HepG2 (cell line): ENCODE measurements at regions not wholly inside any gene's neighbourhood (a gene's known extent, or its start where the extent isn't known, plus 50 kb on each side); places are given as distances from the start of the nearest gene placed in this dataset.

Experiments
- ATAC-seq: fragments of 200-7000 bp; cut with Tn5 transposase; 3 replicates; pipeline ENCODE4 v1.9.1; 2020; ENCODE audit warnings: mild to moderate bottlenecking, moderate library complexity
- BruUV-seq: library from RNA; stranded (reverse); fragments of 400-500 nt; replicated peaks from 2 replicates; lab custom pipeline; 2021; lab: Mats Ljungman, UMichigan
- CTCF ChIA-PET: fragments of 300-600 bp; formaldehyde crosslinking; extraction: SDS; loops from one replicate; lab custom pipeline; 2021; ENCODE audit warnings: low total read pairs, inconsistent platforms, low intra/inter-chr PET ratio; lab: Yijun Ruan, JAX
- POLR2A ChIA-PET: fragments of 350-600 bp; sonication (Branson Sonifier 250); formaldehyde crosslinking; loops from one replicate; lab custom pipeline; 2020; ENCODE audit warnings: antibody characterized with exemption, inconsistent platforms; lab: Yijun Ruan, JAX
- DNase-seq: peaks from one replicate; pipeline ENCODE4 v3.0.0-alpha.2; 2015; ENCODE audit warnings: low spot score
- FAIRE-seq: peaks from 3 replicates; lab custom pipeline; 2011; peaks lifted over from hg19 to GRCh38; lab: Jason Lieb, UNC
- H2AFZ ChIP-seq: one replicate; pipeline ENCODE4 v1.6.1; 2011; ENCODE audit warnings: low read length, inconsistent platforms
- H3K27ac ChIP-seq: fragments of 300-600 bp; 3 replicates; pipeline ENCODE4 v1.8.0; 2011; ENCODE audit warnings: mixed run types, mild to moderate bottlenecking, mixed read lengths, low read length, inconsistent platforms; ENCODE audit not compliant: insufficient read depth; ENCODE audit errors: extremely low read length
- H3K27me3 ChIP-seq, 2 experiments: fragments of 200-600 bp in 1 of 2; 2 replicates in 1 of 2; 3 replicates in 1 of 2; pipeline versions ENCODE4 v1.6.0 to v1.8.0; 2011; ENCODE audit warnings: low read length in 2 of 2, mild to moderate bottlenecking in 2 of 2, moderate library complexity in 2 of 2, inconsistent platforms in 1 of 2; ENCODE audit not compliant: insufficient read depth in 2 of 2, control insufficient read depth in 1 of 2
- H3K36me3 ChIP-seq, 2 experiments: fragments of 200-600 bp in 1 of 2; replicated peaks in 1 of 2; 2 replicates in 1 of 2; 3 replicates in 1 of 2; pipeline versions ENCODE4 v1.5.1 to v1.8.0; 2011; ENCODE audit warnings: low read length in 2 of 2, inconsistent platforms in 1 of 2; ENCODE audit not compliant: insufficient read depth in 2 of 2, control insufficient read depth in 1 of 2
- H3K4me1 ChIP-seq: 2 replicates; pipeline ENCODE4 v1.5.1; 2012; ENCODE audit warnings: low read length, inconsistent platforms; ENCODE audit not compliant: insufficient read depth
- H3K4me2 ChIP-seq: 2 replicates; pipeline ENCODE4 v1.6.0; 2011; ENCODE audit warnings: low read depth, low read length, inconsistent platforms
- H3K4me3 ChIP-seq, 3 experiments: fragments of 200-600 bp in 1 of 3; sonication (generic), shearing (Covaris generic) in 1 of 3; replicated peaks in 1 of 3; 2 replicates each; pipeline ENCODE4 v1.5.1; 2011 to 2016; ENCODE audit warnings: low read length in 3 of 3, inconsistent platforms in 2 of 3, low read depth in 2 of 3, mild to moderate bottlenecking in 2 of 3, control low read depth in 1 of 3, mixed read lengths in 1 of 3; ENCODE audit not compliant: insufficient read depth in 1 of 3
- H3K79me2 ChIP-seq: one replicate; pipeline ENCODE4 v1.6.1; 2011; ENCODE audit warnings: low read length, inconsistent platforms; ENCODE audit not compliant: insufficient read depth
- H3K9ac ChIP-seq: 2 replicates; pipeline ENCODE4 v1.6.0; 2011; ENCODE audit warnings: mild to moderate bottlenecking, low read depth, low read length, inconsistent platforms; ENCODE audit not compliant: insufficient read depth
- H3K9me3 ChIP-seq: 2 replicates; pipeline ENCODE4 v1.5.1; 2012; ENCODE audit warnings: mild to moderate bottlenecking, low read length
- H4K20me1 ChIP-seq: 2 replicates; pipeline ENCODE4 v1.6.0; 2011; ENCODE audit warnings: inconsistent platforms, mild to moderate bottlenecking, low read length, moderate library complexity; ENCODE audit not compliant: insufficient read depth
- BRD4 ChIP-seq: sonication (generic); formaldehyde crosslinking; IDR thresholded peaks from 2 replicates; pipeline ENCODE4 v1.4.0; 2020; ENCODE audit warnings: missing genetic modification reagents
- ERF ChIP-seq: IDR thresholded peaks from 2 replicates; pipeline ENCODE4 v1.6.1; 2018; ENCODE audit warnings: missing biosample characterization, missing genetic modification reagents
- HDAC1 ChIP-seq: sonication (generic); formaldehyde crosslinking; IDR thresholded peaks from 2 replicates; pipeline ENCODE4 v1.5.1; 2020; ENCODE audit warnings: mild to moderate bottlenecking, missing genetic modification reagents
- HOXA9 ChIP-seq: sonication (generic); formaldehyde crosslinking; IDR thresholded peaks from 2 replicates; pipeline ENCODE4 v1.8.1; 2022; ENCODE audit warnings: missing genetic modification reagents, mild to moderate bottlenecking, moderate library complexity, borderline replicate concordance
- SAFB2 ChIP-seq: sonication (generic); formaldehyde crosslinking; IDR thresholded peaks from 2 replicates; pipeline ENCODE4 v1.5.1; 2020; ENCODE audit warnings: missing genetic modification reagents, low read depth, mild to moderate bottlenecking, borderline replicate concordance
- SKI ChIP-seq: fragments of 450-650 bp; IDR thresholded peaks from one replicate; pipeline ENCODE4 v1.6.1; 2018; ENCODE audit warnings: mild to moderate bottlenecking; ENCODE audit not compliant: partially characterized antibody
- SMYD3 ChIP-seq: sonication (generic); formaldehyde crosslinking; IDR thresholded peaks from 2 replicates; pipeline ENCODE4 v1.8.1; 2023; ENCODE audit warnings: mild to moderate bottlenecking, missing genetic modification reagents
- SP140L ChIP-seq: sonication (generic); formaldehyde crosslinking; IDR thresholded peaks from 2 replicates; pipeline ENCODE4 v1.4.0; 2020; ENCODE audit warnings: missing genetic modification reagents, borderline replicate concordance
- ZNF382 ChIP-seq: sonication (generic); formaldehyde crosslinking; IDR thresholded peaks from 2 replicates; pipeline ENCODE4 v1.5.0; 2020; ENCODE audit warnings: missing genetic modification reagents, mild to moderate bottlenecking, borderline replicate concordance
- ZNF468 ChIP-seq: sonication (generic); formaldehyde crosslinking; IDR thresholded peaks from 2 replicates; pipeline ENCODE4 v1.8.0; 2022; ENCODE audit warnings: mild to moderate bottlenecking, moderate library complexity, missing genetic modification reagents
- WGBS: methylation state at CpG from one replicate; pipeline ENCODE4 v1.1.6; 2017; ENCODE audit warnings: low lambda C conversion rate; 5-methylcytosine and 5-hydroxymethylcytosine counted together
- in situ Hi-C: cut with HindIII; loops from 2 replicates; pipeline ENCODE4 v1.10.0; 2017; ENCODE audit warnings: low pct_unique_long_range_greater_than_20kb; ENCODE audit not compliant: extremely low pct_ligation_motif_present
- intact Hi-C: fragments of 100-400 bp; cut with micrococcal nuclease; formaldehyde crosslinking; loops from one replicate; pipeline ENCODE4 v1.10.0; 2022; ENCODE audit not compliant: unreplicated experiment
- TF ChIP-seq, protein P1 (sequence below): sonication (generic); formaldehyde crosslinking; IDR thresholded peaks from 2 replicates; pipeline ENCODE4 v1.4.0; 2020; ENCODE audit warnings: missing genetic modification reagents, mild to moderate bottlenecking, borderline replicate concordance
- TF ChIP-seq, protein P2 (sequence below): sonication (generic); formaldehyde crosslinking; IDR thresholded peaks from 2 replicates; pipeline ENCODE4 v1.5.0; 2020; ENCODE audit warnings: mild to moderate bottlenecking, missing genetic modification reagents

DNA sequence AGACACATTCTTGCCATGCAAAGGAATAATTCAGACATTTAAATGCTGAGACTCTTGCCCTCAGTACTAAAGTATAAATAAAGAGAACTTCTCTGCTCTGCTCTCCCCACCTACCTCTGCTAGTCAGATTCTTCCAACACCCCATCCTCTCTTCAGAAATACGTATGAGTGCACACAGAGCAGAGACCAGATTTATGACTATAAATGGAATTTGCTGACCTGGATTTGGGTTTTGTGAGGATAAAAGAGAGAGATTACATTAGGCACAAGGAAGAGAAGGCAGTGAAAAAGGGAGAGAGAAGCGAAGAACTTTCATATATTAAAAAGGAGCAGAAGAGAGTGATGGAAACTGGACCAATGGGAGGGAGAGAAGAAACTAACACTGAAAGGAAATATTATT, 87.6 kb upstream of the EXOC1L start:
- Histone ChIP-seq H3K9me3 (no peaks in the 10 kb centered on the region), H4K20me1 (no peaks in the 10 kb centered on the region), H2AFZ (no peak overlapping the region), H3K9ac (no peak overlapping the region), H3K4me2 (no peak overlapping the region), H3K4me1 (no peaks in the 10 kb centered on the region), H3K36me3 (no peaks in the 10 kb centered on the region), H3K79me2 (no peaks in the 10 kb centered on the region)
- in situ Hi-C loops (loop anchor here (25.0 kb wide), 1 partner anchor 270 kb away; no protein-coding TSS in a partner anchor), intact Hi-C loops (loop anchor here (10.0 kb wide), 1 partner anchor 417 kb away; no protein-coding TSS in a partner anchor)
- POLR2A ChIA-PET = no interaction called here
- no peak for FAIRE-seq
- TF ChIP-seq ZNF468 (CRISPR knock-in tag) = no peak
- TF ChIP-seq, protein P1, sequence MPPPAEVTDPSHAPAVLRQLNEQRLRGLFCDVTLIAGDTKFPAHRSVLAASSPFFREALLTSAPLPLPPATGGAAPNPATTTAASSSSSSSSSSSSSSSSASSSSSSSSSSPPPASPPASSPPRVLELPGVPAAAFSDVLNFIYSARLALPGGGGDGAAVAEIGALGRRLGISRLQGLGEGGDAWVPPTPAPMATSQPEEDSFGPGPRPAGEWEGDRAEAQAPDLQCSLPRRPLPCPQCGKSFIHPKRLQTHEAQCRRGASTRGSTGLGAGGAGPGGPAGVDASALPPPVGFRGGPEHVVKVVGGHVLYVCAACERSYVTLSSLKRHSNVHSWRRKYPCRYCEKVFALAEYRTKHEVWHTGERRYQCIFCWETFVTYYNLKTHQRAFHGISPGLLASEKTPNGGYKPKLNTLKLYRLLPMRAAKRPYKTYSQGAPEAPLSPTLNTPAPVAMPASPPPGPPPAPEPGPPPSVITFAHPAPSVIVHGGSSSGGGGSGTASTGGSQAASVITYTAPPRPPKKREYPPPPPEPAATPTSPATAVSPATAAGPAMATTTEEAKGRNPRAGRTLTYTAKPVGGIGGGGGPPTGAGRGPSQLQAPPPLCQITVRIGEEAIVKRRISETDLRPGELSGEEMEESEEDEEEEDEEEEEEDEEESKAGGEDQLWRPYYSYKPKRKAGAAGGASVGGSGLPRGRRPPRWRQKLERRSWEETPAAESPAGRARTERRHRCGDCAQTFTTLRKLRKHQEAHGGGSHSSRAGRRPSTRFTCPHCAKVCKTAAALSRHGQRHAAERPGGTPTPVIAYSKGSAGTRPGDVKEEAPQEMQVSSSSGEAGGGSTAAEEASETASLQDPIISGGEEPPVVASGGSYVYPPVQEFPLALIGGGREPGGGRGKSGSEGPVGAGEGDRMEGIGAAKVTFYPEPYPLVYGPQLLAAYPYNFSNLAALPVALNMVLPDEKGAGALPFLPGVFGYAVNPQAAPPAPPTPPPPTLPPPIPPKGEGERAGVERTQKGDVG = no peak
- TF ChIP-seq, all 625 proteins: peak for 0
- ATAC-seq = no peak
- Histone ChIP-seq H3K27me3 (no peaks in the 10 kb centered on the region), H3K27ac (no peak overlapping the region), H3K4me3 (no peak overlapping the region)
- BruUV-seq = no TSS peak
- 3% methylated on average over 2 of the region's 2 CpGs for WGBS
- CTCF ChIA-PET = no interaction called here
- no peak for DNase-seq

DNA sequence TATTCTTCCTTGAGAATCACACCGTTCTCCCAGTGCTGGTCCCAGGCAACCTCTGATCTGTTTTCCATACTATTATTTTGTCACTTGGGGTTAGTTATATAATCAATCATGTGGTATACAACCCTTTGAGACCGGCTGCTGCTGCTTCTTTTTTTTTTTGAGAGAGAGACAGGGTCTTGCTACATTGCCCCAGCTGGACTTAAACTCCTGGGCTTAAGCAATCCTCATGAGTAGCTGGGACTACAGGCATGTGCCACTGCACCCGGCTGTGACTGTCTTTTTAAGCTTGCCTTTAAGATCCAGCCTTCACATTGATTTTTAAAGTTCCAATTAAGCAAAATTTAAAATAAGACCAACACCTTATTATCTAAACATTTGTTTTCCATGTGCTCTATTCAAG, 86.7 kb upstream of the EXOC1L start:
- 18% methylated on average over 3 of the region's 3 CpGs for WGBS
- CTCF ChIA-PET = no interaction called here
- TF ChIP-seq SP140L (no peak), SKI (no peak), ZNF382 (CRISPR knock-in tag) (no peak), SAFB2 (CRISPR knock-in tag) (no peak), ERF (CRISPR knock-in tag) (no peak), SMYD3 (CRISPR knock-in tag) (no peak), BRD4 (CRISPR knock-in tag) (no peak), HOXA9 (no peak), HDAC1 (CRISPR knock-in tag) (no peak)
- TF ChIP-seq, protein P2, sequence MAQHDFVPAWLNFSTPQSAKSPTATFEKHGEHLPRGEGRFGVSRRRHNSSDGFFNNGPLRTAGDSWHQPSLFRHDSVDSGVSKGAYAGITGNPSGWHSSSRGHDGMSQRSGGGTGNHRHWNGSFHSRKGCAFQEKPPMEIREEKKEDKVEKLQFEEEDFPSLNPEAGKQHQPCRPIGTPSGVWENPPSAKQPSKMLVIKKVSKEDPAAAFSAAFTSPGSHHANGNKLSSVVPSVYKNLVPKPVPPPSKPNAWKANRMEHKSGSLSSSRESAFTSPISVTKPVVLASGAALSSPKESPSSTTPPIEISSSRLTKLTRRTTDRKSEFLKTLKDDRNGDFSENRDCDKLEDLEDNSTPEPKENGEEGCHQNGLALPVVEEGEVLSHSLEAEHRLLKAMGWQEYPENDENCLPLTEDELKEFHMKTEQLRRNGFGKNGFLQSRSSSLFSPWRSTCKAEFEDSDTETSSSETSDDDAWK (CRISPR knock-in tag) = no peak

More for the DNA sequence above, 86.7 kb upstream of the EXOC1L start:
- no peaks in the 10 kb centered on the region for H3K36me3 ChIP-seq
- no peak overlapping the region for H3K4me3 ChIP-seq
- H3K27me3 ChIP-seq = no peaks in the 10 kb centered on the region
- DNase-seq = no peak
- POLR2A ChIA-PET = no interaction called here
- H3K9ac ChIP-seq = no peak overlapping the region
- no peaks in the 10 kb centered on the region for H3K9me3 ChIP-seq
- H3K4me1 ChIP-seq = no peaks in the 10 kb centered on the region
- no TSS peak for BruUV-seq
- H4K20me1 ChIP-seq = no peaks in the 10 kb centered on the region
- intact Hi-C loops (loop anchor here (10.0 kb wide), 1 partner anchor 418 kb away; no protein-coding TSS in a partner anchor), in situ Hi-C loops (loop anchor here (25.0 kb wide), 1 partner anchor 271 kb away; no protein-coding TSS in a partner anchor)
- H3K27ac ChIP-seq = no peak overlapping the region
- ATAC-seq = no peak
- H3K79me2 ChIP-seq = no peaks in the 10 kb centered on the region
- H2AFZ ChIP-seq = no peak overlapping the region
- H3K4me2 ChIP-seq = no peak overlapping the region
- FAIRE-seq = no peak
